Chondrocyte (in vitro differentiated cells): ENCODE measurements at regions not wholly inside any gene's neighbourhood (a gene's known extent, or its start where the extent isn't known, plus 50 kb on each side); places are given as distances from the start of the nearest gene placed in this dataset.

Experiments
- DNase-seq: peaks from one replicate; pipeline ENCODE4 v3.0.0; 2021; ENCODE audit warnings: mixed read lengths, low spot score
- H3K27ac Mint-ChIP-seq: one replicate; pipeline ENCODE4 v1.8.0; 2021; ENCODE audit warnings: mild to moderate bottlenecking, moderate library complexity, mixed read lengths; ENCODE audit not compliant: unreplicated experiment
- H3K27me3 Mint-ChIP-seq: 2 replicates; pipeline ENCODE4 v1.8.0; 2021; ENCODE audit warnings: low read depth, mixed read lengths
- H3K36me3 Mint-ChIP-seq: 2 replicates; pipeline ENCODE4 v1.8.0; 2021; ENCODE audit warnings: low read depth, mixed read lengths
- H3K4me1 Mint-ChIP-seq: 2 replicates; pipeline ENCODE4 v1.8.0; 2021; ENCODE audit warnings: low read depth, mild to moderate bottlenecking, mixed read lengths
- H3K4me3 Mint-ChIP-seq: one replicate; pipeline ENCODE4 v1.8.0; 2021; ENCODE audit warnings: mild to moderate bottlenecking, moderate library complexity, mixed read lengths; ENCODE audit not compliant: unreplicated experiment
- H3K9me3 Mint-ChIP-seq: 2 replicates; pipeline ENCODE4 v1.8.0; 2021; ENCODE audit warnings: low read depth, mixed read lengths
- CTCF ChIP-seq: fragments of 200-600 bp; sonication (generic); IDR thresholded peaks from 2 replicates; pipeline ENCODE4 v1.5.0; 2021; ENCODE audit warnings: antibody characterized with exemption, mild to moderate bottlenecking, moderate library complexity

- no peaks in the 10 kb centered on the region for H3K9me3 Mint-ChIP-seq
- DNase-seq = no peak
- H3K27ac Mint-ChIP-seq = no peak overlapping the region
- peaks cover 3% of the 10 kb centered on the region for H3K27me3 Mint-ChIP-seq
- H3K36me3 Mint-ChIP-seq = no peaks in the 10 kb centered on the region
- H3K4me1 Mint-ChIP-seq = peaks cover 11% of the 10 kb centered on the region
- no peak for TF ChIP-seq CTCF
- H3K4me3 Mint-ChIP-seq = no peak overlapping the region
Observed at GRCh38 chr15:79543097-79543496, 111.0 kb downstream of the MINAR1 start.

GRCh38 chr15:79549196-79549595, 117.1 kb downstream of the MINAR1 start:
- TF ChIP-seq CTCF = no peak
- Mint-ChIP-seq H3K4me1 (no peaks in the 10 kb centered on the region), H3K27ac (no peak overlapping the region)

GRCh38 chr15:79560384-79560783, 128.2 kb downstream of the MINAR1 start:
- H3K9me3 Mint-ChIP-seq = no peaks in the 10 kb centered on the region
- peaks cover 21% of the 10 kb centered on the region for H3K27me3 Mint-ChIP-seq
- no peaks in the 10 kb centered on the region for H3K4me1 Mint-ChIP-seq
- no peak for TF ChIP-seq CTCF
- H3K4me3 Mint-ChIP-seq = no peak overlapping the region
- no peaks in the 10 kb centered on the region for H3K36me3 Mint-ChIP-seq
- no peak overlapping the region for H3K27ac Mint-ChIP-seq
- no peak for DNase-seq

More at GRCh38 chr15:79549196-79549595, 117.1 kb downstream of the MINAR1 start:
- no peak overlapping the region for H3K4me3 Mint-ChIP-seq
- H3K27me3 Mint-ChIP-seq = peaks cover 22% of the 10 kb centered on the region
- no peaks in the 10 kb centered on the region for H3K36me3 Mint-ChIP-seq
- no peak for DNase-seq
- H3K9me3 Mint-ChIP-seq = no peaks in the 10 kb centered on the region

- Mint-ChIP-seq H3K4me1 (no peaks in the 10 kb centered on the region), H3K27ac (no peak overlapping the region)
- no peak for DNase-seq
Observed at GRCh38 chr15:79561982-79562381, 129.8 kb downstream of the MINAR1 start.

GRCh38 chr15:79562403-79562815, 130.3 kb downstream of the MINAR1 start:
- no peak overlapping the region for H3K4me3 Mint-ChIP-seq
- H3K9me3 Mint-ChIP-seq = peaks cover 2% of the 10 kb centered on the region
- no peak for DNase-seq
- H3K27me3 Mint-ChIP-seq = peaks cover 18% of the 10 kb centered on the region
- H3K36me3 Mint-ChIP-seq = no peaks in the 10 kb centered on the region
- no peaks in the 10 kb centered on the region for H3K4me1 Mint-ChIP-seq
- no peak overlapping the region for H3K27ac Mint-ChIP-seq
- TF ChIP-seq CTCF = no peak

More at GRCh38 chr15:79561982-79562381, 129.8 kb downstream of the MINAR1 start:
- Mint-ChIP-seq H3K9me3 (no peaks in the 10 kb centered on the region), H3K27me3 (peaks cover 18% of the 10 kb centered on the region), H3K4me3 (no peak overlapping the region), H3K36me3 (no peaks in the 10 kb centered on the region)
- TF ChIP-seq CTCF = no peak
